ENCODE measurements at regions not wholly inside any gene's neighbourhood (a gene's known extent, or its start where the extent isn't known, plus 50 kb on each side); places are given as distances from the start of the nearest gene placed in this dataset.

DNA sequence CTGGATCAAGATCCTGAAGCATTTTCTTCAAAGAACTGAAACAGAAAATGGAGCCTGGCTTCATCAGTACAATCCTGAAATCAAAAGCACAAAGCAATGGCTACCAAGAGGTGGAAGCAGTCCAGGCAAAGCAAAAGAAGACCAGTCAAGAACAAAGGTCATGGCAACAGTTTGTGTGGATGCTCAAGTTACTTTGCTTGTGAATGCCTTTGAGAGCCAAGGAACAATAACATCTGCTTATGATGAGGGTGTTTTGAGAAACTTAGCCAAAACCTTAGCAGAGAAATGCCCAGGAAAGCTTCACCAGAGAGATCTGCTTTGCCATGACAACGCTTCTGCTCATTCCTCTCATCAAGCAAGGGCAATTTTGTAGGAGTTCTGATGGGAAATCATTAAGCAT lies 723.1 kb downstream of the TMEM182 start:
- no peak overlapping the region for H3K4me3 ChIP-seq (replicated peaks in 1 of 3; ENCODE audit: insufficient read depth in 1 of 3, low read depth in 1 of 3, low read length in 3 of 3)
- H3K36me3 ChIP-seq (ENCODE audit: control insufficient read depth in 2 of 2, extremely low read depth in 1 of 2, insufficient read depth in 2 of 2, low read length in 2 of 2), result no peaks in the 10 kb centered on the region
- no peak overlapping the region for H3K27ac ChIP-seq (ENCODE audit: insufficient read depth, low read depth, low read length)
- no peaks in the 10 kb centered on the region for H3K4me1 ChIP-seq (ENCODE audit: control insufficient read depth, extremely low read depth, insufficient read depth, low read length)
- CTCF ChIA-PET, result no interaction called here
- H3K4me2 ChIP-seq (ENCODE audit: insufficient read depth, low read length), result no peak overlapping the region
- intact Hi-C loops (cut with micrococcal nuclease) (no loop called here), dilution Hi-C loops (cut with MboI; ENCODE audit: extremely low pct_ligation_motif_present, low sequenced_read_pairs) (no loop called here)
- H2AFZ ChIP-seq (ENCODE audit: low read depth, low read length), result no peak overlapping the region
- DNase-seq (ENCODE audit: low read depth, low spot score), result no peak
- no peaks in the 10 kb centered on the region for H3K27me3 ChIP-seq (ENCODE audit: control insufficient read depth in 2 of 2, insufficient read depth in 2 of 2, low read length in 2 of 2)
- H3K9ac ChIP-seq (replicated peaks; ENCODE audit: extremely low read depth, insufficient read depth, low read length), result no peak overlapping the region
- H3K9me3 ChIP-seq (replicated peaks; ENCODE audit: control insufficient read depth, insufficient read depth, low read length), result peaks cover 9% of the 10 kb centered on the region
- POLR2A ChIA-PET, result no interaction called here
- H3K9me1 ChIP-seq (replicated peaks; ENCODE audit: control insufficient read depth, extremely low read depth, insufficient read depth, low read length), result no peaks in the 10 kb centered on the region
- no peaks in the 10 kb centered on the region for H4K20me1 ChIP-seq (replicated peaks; ENCODE audit: control insufficient read depth, extremely low read depth, insufficient read depth, low read length)
- no peak for TF ChIP-seq FOS (IDR thresholded peaks at IDR 0.05; ENCODE audit: borderline replicate concordance, insufficient read depth, low read length)
- TF ChIP-seq, protein P1, sequence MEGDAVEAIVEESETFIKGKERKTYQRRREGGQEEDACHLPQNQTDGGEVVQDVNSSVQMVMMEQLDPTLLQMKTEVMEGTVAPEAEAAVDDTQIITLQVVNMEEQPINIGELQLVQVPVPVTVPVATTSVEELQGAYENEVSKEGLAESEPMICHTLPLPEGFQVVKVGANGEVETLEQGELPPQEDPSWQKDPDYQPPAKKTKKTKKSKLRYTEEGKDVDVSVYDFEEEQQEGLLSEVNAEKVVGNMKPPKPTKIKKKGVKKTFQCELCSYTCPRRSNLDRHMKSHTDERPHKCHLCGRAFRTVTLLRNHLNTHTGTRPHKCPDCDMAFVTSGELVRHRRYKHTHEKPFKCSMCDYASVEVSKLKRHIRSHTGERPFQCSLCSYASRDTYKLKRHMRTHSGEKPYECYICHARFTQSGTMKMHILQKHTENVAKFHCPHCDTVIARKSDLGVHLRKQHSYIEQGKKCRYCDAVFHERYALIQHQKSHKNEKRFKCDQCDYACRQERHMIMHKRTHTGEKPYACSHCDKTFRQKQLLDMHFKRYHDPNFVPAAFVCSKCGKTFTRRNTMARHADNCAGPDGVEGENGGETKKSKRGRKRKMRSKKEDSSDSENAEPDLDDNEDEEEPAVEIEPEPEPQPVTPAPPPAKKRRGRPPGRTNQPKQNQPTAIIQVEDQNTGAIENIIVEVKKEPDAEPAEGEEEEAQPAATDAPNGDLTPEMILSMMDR (IDR thresholded peaks at IDR 0.05; ENCODE audit: extremely low read depth in 1 of 2, insufficient read depth in 1 of 2, low read depth in 1 of 2, low read length in 2 of 2), result no peak
- TF ChIP-seq GATA2 (IDR thresholded peaks at IDR 0.05; ENCODE audit: insufficient read depth, insufficient read length, low read depth, low read length), result no peak
- no peak for TF ChIP-seq POLR2AphosphoS5 (IDR thresholded peaks at IDR 0.05; ENCODE audit: insufficient read depth, low read depth, low read length)
- TF ChIP-seq POLR2A (IDR thresholded peaks at IDR 0.05; ENCODE audit: low read depth, low read length), result no peak
- TF ChIP-seq, protein P2, sequence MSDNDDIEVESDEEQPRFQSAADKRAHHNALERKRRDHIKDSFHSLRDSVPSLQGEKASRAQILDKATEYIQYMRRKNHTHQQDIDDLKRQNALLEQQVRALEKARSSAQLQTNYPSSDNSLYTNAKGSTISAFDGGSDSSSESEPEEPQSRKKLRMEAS (IDR thresholded peaks at IDR 0.05; ENCODE audit: insufficient read depth, insufficient read length), result no peak
- TF ChIP-seq JUN (IDR thresholded peaks at IDR 0.05; ENCODE audit: borderline replicate concordance, insufficient read depth, insufficient read length, low read depth), result no peak
- no peak for TF ChIP-seq EZH2 (IDR thresholded peaks at IDR 0.05; ENCODE audit: borderline replicate concordance, low read depth, low read length, severe bottlenecking)
- no peak for TF ChIP-seq MYC (IDR thresholded peaks at IDR 0.05; ENCODE audit: low read depth, low read length)
- no peaks in the 10 kb centered on the region for H3K79me2 ChIP-seq (ENCODE audit: control insufficient read depth, insufficient read depth, low read length)
- BruUV-seq (replicated peaks), result no TSS peak
- no peak for FAIRE-seq

All from endothelial cell of umbilical vein (primary cell).